Subcutaneous abdominal adipose tissue (tissue), 5 donors: ENCODE measurements at regions not wholly inside any gene's neighbourhood (a gene's known extent, or its start where the extent isn't known, plus 50 kb on each side); places are given as distances from the start of the nearest gene placed in this dataset.
"Not testable (repeated sequence)": the region's sequence is repeated elsewhere in the genome, so short reads cannot be mapped to it uniquely, and the experiment has no call there.

Experiments
- H3K27ac ChIP-seq: one replicate; pipeline ENCODE4 v1.7.0; 2013; ENCODE audit warnings: low read depth, mild to moderate bottlenecking, inconsistent platforms, low read length, moderate library complexity
- H3K27me3 ChIP-seq, 5 donors: one replicate each; pipeline ENCODE4 v1.7.0; 2013; ENCODE audit warnings: low read length in 5 of 5, inconsistent platforms in 1 of 5; ENCODE audit not compliant: control insufficient read depth in 5 of 5, insufficient read depth in 4 of 5
- H3K36me3 ChIP-seq, 5 donors: one replicate each; pipeline ENCODE4 v1.7.0; 2013; ENCODE audit warnings: low read length in 5 of 5; ENCODE audit not compliant: control insufficient read depth in 5 of 5, insufficient read depth in 5 of 5
- H3K4me1 ChIP-seq, 5 donors: one replicate each; pipeline ENCODE4 v1.7.0; 2013; ENCODE audit warnings: low read length in 5 of 5, mild to moderate bottlenecking in 3 of 5, moderate library complexity in 1 of 5; ENCODE audit not compliant: control insufficient read depth in 5 of 5, insufficient read depth in 5 of 5
- H3K4me3 ChIP-seq, 5 donors: one replicate each; pipeline ENCODE4 v1.7.0; 2013; ENCODE audit warnings: low read length in 5 of 5, low read depth in 1 of 5
- H3K9ac ChIP-seq, 5 donors: one replicate each; pipeline ENCODE4 v1.7.0; 2013; ENCODE audit warnings: low read length in 5 of 5, mild to moderate bottlenecking in 4 of 5, moderate library complexity in 3 of 5
- H3K9me3 ChIP-seq, 5 donors: one replicate each; pipeline ENCODE4 v1.7.0; 2013; ENCODE audit warnings: low read length in 5 of 5; ENCODE audit not compliant: control insufficient read depth in 5 of 5
- donor health status: healthy.
- donor health status: healthy.
- donor health status: healthy.
- donor health status: healthy.
- donor health status: healthy.

- H3K9me3 ChIP-seq, H3K4me1 ChIP-seq, H3K4me3 ChIP-seq, H3K9ac ChIP-seq, H3K27ac ChIP-seq, H3K36me3 ChIP-seq: not testable (repeated sequence)
- H3K27me3 ChIP-seq: peaks cover 4 to 23% (median 7%) of the 10 kb centered on the region in 5 donors
Measured at GRCh38 chrX:130549382-130549781, 147.6 kb downstream of the RBMX2 start.

- H3K36me3 ChIP-seq: no peaks in the 10 kb centered on the region
- H3K27me3 ChIP-seq: peaks cover 4 to 23% (median 10%) of the 10 kb centered on the region in 5 donors
- no peak overlapping the region for H3K4me3 ChIP-seq
- no peaks in the 10 kb centered on the region for H3K4me1 ChIP-seq
- H3K9ac ChIP-seq: no peak overlapping the region
- no peaks in the 10 kb centered on the region for H3K9me3 ChIP-seq
- no peak overlapping the region for H3K27ac ChIP-seq
Measured at GRCh38 chrX:130550351-130550750, 148.6 kb downstream of the RBMX2 start.

- Histone ChIP-seq H3K9me3 (peaks cover 0 to 3% (median 0%) of the 10 kb centered on the region in 5 donors), H3K4me1 (no peaks in the 10 kb centered on the region), H3K9ac (no peak overlapping the region), H3K27ac (no peak overlapping the region), H3K27me3 (peaks cover 4 to 20% (median 10%) of the 10 kb centered on the region in 5 donors), H3K4me3 (no peak overlapping the region), H3K36me3 (no peaks in the 10 kb centered on the region)
Measured at GRCh38 chrX:130552444-130553073, 150.8 kb downstream of the RBMX2 start.

GRCh38 chrX:130555341-130555740, 153.6 kb downstream of the RBMX2 start:
- no peak overlapping the region for H3K4me3 ChIP-seq
- peaks cover 0 to 3% (median 0%) of the 10 kb centered on the region in 5 donors for H3K9me3 ChIP-seq
- H3K9ac ChIP-seq: no peak overlapping the region
- no peaks in the 10 kb centered on the region for H3K4me1 ChIP-seq
- H3K36me3 ChIP-seq: no peaks in the 10 kb centered on the region
- peaks cover 3 to 14% (median 4%) of the 10 kb centered on the region in 5 donors for H3K27me3 ChIP-seq
- no peak overlapping the region for H3K27ac ChIP-seq

GRCh38 chrX:130555757-130556156, 154.0 kb downstream of the RBMX2 start:
- H3K4me3 ChIP-seq: no peak overlapping the region
- H3K9ac ChIP-seq: no peak overlapping the region
- no peaks in the 10 kb centered on the region for H3K4me1 ChIP-seq
- H3K36me3 ChIP-seq: no peaks in the 10 kb centered on the region
- H3K27ac ChIP-seq: no peak overlapping the region
- peaks cover 3 to 13% (median 4%) of the 10 kb centered on the region in 5 donors for H3K27me3 ChIP-seq
- H3K9me3 ChIP-seq: peaks cover 0 to 3% (median 0%) of the 10 kb centered on the region in 5 donors

- peaks cover 3 to 13% (median 4%) of the 10 kb centered on the region in 5 donors for H3K27me3 ChIP-seq
Measured at GRCh38 chrX:130556951-130557350, 155.2 kb downstream of the RBMX2 start.

GRCh38 chrX:130560544-130560943, 158.8 kb downstream of the RBMX2 start:
- H3K4me3 ChIP-seq: no peak overlapping the region

More at GRCh38 chrX:130556951-130557350, 155.2 kb downstream of the RBMX2 start:
- Histone ChIP-seq H3K9me3 (peaks cover 0 to 3% (median 0%) of the 10 kb centered on the region in 5 donors), H3K4me3 (no peak overlapping the region), H3K36me3 (no peaks in the 10 kb centered on the region), H3K9ac (no peak overlapping the region), H3K27ac (no peak overlapping the region), H3K4me1 (no peaks in the 10 kb centered on the region)

GRCh38 chrX:130561930-130562329, 160.1 kb downstream of the RBMX2 start:
- Histone ChIP-seq H3K4me3 (no peak overlapping the region), H3K27me3 (peaks cover 0 to 6% (median 0%) of the 10 kb centered on the region in 5 donors), H3K36me3 (no peaks in the 10 kb centered on the region), H3K9ac (no peak overlapping the region), H3K27ac (no peak overlapping the region), H3K4me1 (no peaks in the 10 kb centered on the region), H3K9me3 (peaks cover 0 to 3% (median 2%) of the 10 kb centered on the region in 5 donors)

More at GRCh38 chrX:130560544-130560943, 158.8 kb downstream of the RBMX2 start:
- Histone ChIP-seq H3K27me3 (peaks cover 0 to 6% (median 3%) of the 10 kb centered on the region in 5 donors), H3K27ac (no peak overlapping the region), H3K4me1 (no peaks in the 10 kb centered on the region), H3K9ac (no peak overlapping the region), H3K36me3 (no peaks in the 10 kb centered on the region), H3K9me3 (peaks cover 0 to 3% (median 0%) of the 10 kb centered on the region in 5 donors)

GRCh38 chrX:130563476-130563875, 161.7 kb downstream of the RBMX2 start:
- Histone ChIP-seq H3K9ac (no peak overlapping the region), H3K36me3 (no peaks in the 10 kb centered on the region), H3K27me3 (peaks cover 0 to 6% (median 0%) of the 10 kb centered on the region in 5 donors), H3K27ac (no peak overlapping the region), H3K4me1 (no peaks in the 10 kb centered on the region), H3K9me3 (peaks cover 0 to 3% (median 0%) of the 10 kb centered on the region in 5 donors), H3K4me3 (no peak overlapping the region)

GRCh38 chrX:130566028-130566683, 164.4 kb downstream of the RBMX2 start:
- no peaks in the 10 kb centered on the region for H3K4me1 ChIP-seq
- no peak overlapping the region for H3K9ac ChIP-seq
- H3K9me3 ChIP-seq: peaks cover 0 to 3% (median 0%) of the 10 kb centered on the region in 5 donors
- no peak overlapping the region for H3K4me3 ChIP-seq
- H3K27ac ChIP-seq: no peak overlapping the region
- H3K27me3 ChIP-seq: peaks cover 0 to 6% (median 0%) of the 10 kb centered on the region in 5 donors
- H3K36me3 ChIP-seq: no peaks in the 10 kb centered on the region
